RWPE1 (cell line): ENCODE measurements at regions not wholly inside any gene's neighbourhood (a gene's known extent, or its start where the extent isn't known, plus 50 kb on each side); places are given as distances from the start of the nearest gene placed in this dataset.
"Not testable (repeated sequence)": the region's sequence is repeated elsewhere in the genome, so short reads cannot be mapped to it uniquely, and the experiment has no call there.

Source experiments
- CTCF ChIA-PET: fragments of 350-600 bp; sonication (Branson Sonifier 250); formaldehyde crosslinking; extraction: SDS; loops from one replicate; lab custom pipeline; 2021; lab: Yijun Ruan, JAX
- POLR2A ChIA-PET: fragments of 400-600 bp; formaldehyde crosslinking; extraction: SDS; loops from one replicate; lab custom pipeline; 2020; ENCODE audit warnings: antibody characterized with exemption; ENCODE audit not compliant: low non-redundant PET; lab: Yijun Ruan, JAX
- DNase-seq: peaks from one replicate; pipeline ENCODE4 v3.0.0; 2012; ENCODE audit warnings: low spot score
- H3K27ac ChIP-seq: fragments of 450-650 bp; 2 replicates; pipeline ENCODE4 v1.5.1; 2017
- TF ChIP-seq, protein P1 (sequence below): fragments of 450-650 bp; conservative IDR thresholded peaks from 2 replicates; pipeline ENCODE4 v1.5.1; 2017; ENCODE audit warnings: low read depth, mild to moderate bottlenecking

DNA sequence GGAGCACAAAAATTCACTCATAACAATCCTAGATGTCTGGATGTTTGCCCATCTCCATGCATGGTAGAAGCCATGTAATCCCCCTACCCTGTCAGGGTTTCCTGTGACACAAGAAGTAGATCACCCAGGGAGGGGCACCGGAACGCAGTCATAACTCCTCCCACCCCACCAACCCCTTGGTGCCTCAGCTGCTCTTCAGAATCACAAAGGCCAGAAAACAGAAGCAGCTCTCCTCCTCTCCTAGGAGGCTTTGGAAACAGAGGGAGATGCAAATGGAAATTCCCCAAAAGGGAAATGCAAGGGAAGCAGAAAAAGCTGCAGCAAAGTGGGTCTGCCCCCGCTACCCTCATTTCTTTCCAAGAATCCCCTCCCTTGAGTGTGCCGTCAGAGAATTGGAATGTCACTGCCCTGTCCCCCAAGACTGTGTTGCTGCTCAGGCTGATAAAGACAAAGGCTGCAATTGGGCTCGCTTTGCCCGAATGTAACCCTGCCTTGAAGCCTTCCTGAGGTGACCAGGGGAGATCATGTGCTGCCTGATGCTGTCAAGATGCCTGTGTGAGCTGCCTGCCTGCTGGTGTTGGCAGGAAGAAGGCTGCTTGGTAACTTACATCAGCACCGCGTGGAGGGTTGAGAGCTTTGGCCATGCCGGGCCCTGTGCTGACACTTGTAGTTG lies 65.5 kb upstream of the ABCA1 start:
- DNase-seq: no peak
- ChIA-PET POLR2A (no interaction called here), CTCF (interaction anchor here (0.7 to 0.9 kb wide), 3 partner anchors 8 to 1229 kb away, joined by 3 to 5 read pairs (median 4); no protein-coding TSS in a partner anchor)
- TF ChIP-seq, protein P1, sequence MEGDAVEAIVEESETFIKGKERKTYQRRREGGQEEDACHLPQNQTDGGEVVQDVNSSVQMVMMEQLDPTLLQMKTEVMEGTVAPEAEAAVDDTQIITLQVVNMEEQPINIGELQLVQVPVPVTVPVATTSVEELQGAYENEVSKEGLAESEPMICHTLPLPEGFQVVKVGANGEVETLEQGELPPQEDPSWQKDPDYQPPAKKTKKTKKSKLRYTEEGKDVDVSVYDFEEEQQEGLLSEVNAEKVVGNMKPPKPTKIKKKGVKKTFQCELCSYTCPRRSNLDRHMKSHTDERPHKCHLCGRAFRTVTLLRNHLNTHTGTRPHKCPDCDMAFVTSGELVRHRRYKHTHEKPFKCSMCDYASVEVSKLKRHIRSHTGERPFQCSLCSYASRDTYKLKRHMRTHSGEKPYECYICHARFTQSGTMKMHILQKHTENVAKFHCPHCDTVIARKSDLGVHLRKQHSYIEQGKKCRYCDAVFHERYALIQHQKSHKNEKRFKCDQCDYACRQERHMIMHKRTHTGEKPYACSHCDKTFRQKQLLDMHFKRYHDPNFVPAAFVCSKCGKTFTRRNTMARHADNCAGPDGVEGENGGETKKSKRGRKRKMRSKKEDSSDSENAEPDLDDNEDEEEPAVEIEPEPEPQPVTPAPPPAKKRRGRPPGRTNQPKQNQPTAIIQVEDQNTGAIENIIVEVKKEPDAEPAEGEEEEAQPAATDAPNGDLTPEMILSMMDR: no peak
- peak overlapping the region; percentile 20 for H3K27ac ChIP-seq

DNA sequence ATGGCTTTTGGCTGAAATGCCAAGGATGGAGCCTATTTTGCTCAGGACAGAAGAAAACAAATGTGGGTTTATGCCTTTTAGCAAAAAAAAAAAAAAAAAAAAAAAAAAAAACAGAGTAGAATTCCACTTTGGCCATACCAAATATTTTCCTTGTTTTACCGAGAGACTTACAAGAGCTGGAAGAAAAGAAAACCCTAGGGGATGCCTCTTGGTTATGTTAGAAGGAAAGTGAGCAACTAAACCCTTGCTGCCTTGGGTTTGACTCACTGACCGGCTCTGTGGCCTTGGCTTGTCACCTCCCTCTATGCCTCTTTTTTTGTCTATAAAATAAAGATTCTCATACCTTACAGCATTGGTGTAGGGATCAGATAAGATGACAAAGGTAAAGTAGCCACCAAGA lies 69.6 kb upstream of the ABCA1 start:
- POLR2A ChIA-PET: no interaction called here
- DNase-seq: no peak
- H3K27ac ChIP-seq: no peak overlapping the region
- CTCF ChIA-PET: interaction anchor here (0.7 kb wide), 1 partner anchor 418 kb away, joined by 3 read pairs; no protein-coding TSS in a partner anchor
- TF ChIP-seq, protein P1: no peak

DNA sequence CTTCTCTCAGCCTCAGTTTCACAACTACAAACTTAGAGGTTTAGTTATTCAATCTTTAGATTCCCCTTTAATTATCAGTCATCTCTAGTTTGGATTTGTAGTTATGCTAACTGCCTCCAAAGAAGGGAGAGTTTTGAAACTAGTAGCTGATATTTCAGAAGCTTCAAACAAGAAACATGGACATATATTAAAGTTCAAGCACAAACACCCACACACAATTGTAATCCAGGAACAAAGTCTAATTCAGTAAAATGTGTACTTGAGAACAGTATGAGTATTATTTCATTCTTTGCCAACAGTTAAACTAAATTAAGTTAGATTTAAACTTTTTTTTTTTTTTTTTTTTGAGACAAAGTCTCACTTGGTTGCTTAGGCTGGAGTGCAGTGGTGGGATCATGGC lies 71.2 kb upstream of the ABCA1 start:
- no peak for DNase-seq
- TF ChIP-seq, protein P1: no peak
- ChIA-PET POLR2A (no interaction called here), CTCF (interaction anchor here (0.6 to 0.8 kb wide), 2 partner anchors 95 to 118 kb away, joined by 5 to 9 read pairs; no protein-coding TSS in a partner anchor)
- no peak overlapping the region for H3K27ac ChIP-seq

DNA sequence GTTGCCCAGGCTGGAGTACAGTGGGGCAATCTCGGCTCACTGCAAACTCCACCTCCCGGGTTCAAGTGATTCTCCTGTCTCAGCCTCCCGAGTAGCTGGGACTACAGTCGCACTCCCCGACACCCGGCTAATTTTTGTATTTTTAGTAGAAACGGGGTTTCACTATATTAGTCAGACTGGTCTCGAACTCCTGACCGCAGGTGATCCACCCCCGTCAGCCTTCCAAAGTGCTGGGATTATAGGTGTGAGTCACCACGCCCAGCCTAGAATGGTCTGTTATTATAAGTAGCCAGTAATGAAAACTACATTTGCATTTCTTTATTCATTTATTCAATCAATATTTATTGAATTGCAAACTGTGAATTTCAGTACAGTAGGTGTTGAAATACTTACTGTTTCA lies 72.6 kb upstream of the ABCA1 start:
- DNase-seq, POLR2A ChIA-PET, CTCF ChIA-PET, H3K27ac ChIP-seq: not testable (repeated sequence)

GRCh38 chr9:105004466-105005090 lies 76.6 kb upstream of the ABCA1 start:
- ChIA-PET POLR2A (no interaction called here), CTCF (no interaction called here)
- TF ChIP-seq, protein P1: no peak
- no peak for DNase-seq
- H3K27ac ChIP-seq: no peak overlapping the region

DNA sequence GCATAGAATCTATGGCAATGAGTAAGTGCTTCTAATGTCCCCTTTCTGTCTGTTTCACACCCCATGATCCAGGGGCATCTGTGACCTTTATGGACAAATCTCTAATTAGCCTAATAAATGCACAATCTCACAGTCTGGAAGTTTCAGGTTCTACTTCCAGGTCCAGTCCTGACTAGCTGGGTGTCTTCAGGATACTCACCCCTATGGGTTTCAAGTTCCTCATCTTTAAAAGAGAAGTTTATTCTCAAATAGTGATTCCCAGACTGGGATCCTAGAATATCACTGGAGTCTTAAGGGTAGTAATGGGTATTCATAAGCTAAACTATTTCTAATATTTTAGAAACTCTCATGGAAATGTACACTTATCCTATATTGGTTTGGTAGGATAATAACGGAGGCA lies 77.2 kb upstream of the ABCA1 start:
- TF ChIP-seq, protein P1: no peak

GRCh38 chr9:105006514-105006913 lies 78.6 kb upstream of the ABCA1 start:
- H3K27ac ChIP-seq: no peak overlapping the region
- TF ChIP-seq, protein P1: no peak
- DNase-seq: no peak
- CTCF ChIA-PET: interaction anchor here (0.6 to 1.2 kb wide), 2 partner anchors 10 to 13 kb away, joined by 3 to 7 read pairs; no protein-coding TSS in a partner anchor
- POLR2A ChIA-PET: no interaction called here

More for the DNA sequence above, 77.2 kb upstream of the ABCA1 start:
- CTCF ChIA-PET: no interaction called here
- DNase-seq: no peak
- H3K27ac ChIP-seq: no peak overlapping the region
- POLR2A ChIA-PET: no interaction called here
